ENCODE measurements at regions not wholly inside any gene's neighbourhood (a gene's known extent, or its start where the extent isn't known, plus 50 kb on each side); places are given as distances from the start of the nearest gene placed in this dataset.

DNA sequence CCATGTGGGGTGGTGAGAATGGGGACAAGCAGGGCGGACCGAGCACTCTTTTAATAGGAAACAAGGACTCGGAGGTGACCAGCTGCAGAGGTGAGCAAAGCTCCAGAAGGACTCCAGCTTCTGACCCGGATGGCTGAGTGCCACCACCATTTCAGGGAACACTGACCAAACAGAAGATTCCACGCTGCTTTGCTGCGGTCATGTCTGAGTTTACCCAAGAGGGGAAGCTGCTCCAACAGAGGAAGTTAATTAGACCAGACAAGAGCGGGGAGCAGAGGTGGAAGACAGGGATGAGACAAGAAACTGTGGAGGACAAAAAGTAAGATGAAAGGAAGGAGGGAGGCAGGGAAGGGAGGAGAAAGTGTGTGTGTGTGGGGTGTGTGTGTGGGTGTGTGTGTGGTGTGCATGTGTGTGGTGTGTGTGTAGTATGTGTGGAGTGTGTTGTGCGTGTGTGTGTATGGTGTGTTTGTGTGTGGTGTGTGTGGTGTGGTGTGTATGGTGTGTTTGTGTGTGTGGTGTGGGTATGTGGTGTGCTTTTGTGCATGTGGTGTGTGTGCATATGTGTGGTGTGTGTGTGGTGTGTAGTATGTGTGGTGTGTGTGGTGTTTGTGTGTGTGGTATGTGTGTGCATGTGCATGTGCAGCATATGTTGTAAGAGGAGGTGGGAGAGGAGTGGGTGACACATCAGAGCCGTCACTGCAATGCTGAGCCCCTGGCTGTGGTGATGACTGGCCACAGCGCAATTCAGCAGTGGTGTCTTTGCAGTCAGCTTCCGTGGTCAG, 82.2 kb upstream of the AKIP1 start:
- Histone ChIP-seq H3K9me3 (no peaks in the 10 kb centered on the region), H3K27ac (no peak overlapping the region), H3K4me1 (no peaks in the 10 kb centered on the region), H3K27me3 (no peaks in the 10 kb centered on the region), H3K4me3 (no peak overlapping the region), H3K36me3 (no peaks in the 10 kb centered on the region)
- intact Hi-C loops (cut with DNase I) = no loop called here
- ATAC-seq (peak in 3 of 4 donors; percentile 36 to 41 (median 40)), DNase-seq (peak in 1 of 3 donors; percentile 42)
- 67% methylated on average over 5 of the region's 11 CpGs for WGBS (ENCODE audit: insufficient coverage, low coverage, low lambda C conversion rate, missing lambda C conversion rate)
- no peak for TF ChIP-seq POLR2A (IDR thresholded peaks at IDR 0.05)
- TF ChIP-seq, protein P1, sequence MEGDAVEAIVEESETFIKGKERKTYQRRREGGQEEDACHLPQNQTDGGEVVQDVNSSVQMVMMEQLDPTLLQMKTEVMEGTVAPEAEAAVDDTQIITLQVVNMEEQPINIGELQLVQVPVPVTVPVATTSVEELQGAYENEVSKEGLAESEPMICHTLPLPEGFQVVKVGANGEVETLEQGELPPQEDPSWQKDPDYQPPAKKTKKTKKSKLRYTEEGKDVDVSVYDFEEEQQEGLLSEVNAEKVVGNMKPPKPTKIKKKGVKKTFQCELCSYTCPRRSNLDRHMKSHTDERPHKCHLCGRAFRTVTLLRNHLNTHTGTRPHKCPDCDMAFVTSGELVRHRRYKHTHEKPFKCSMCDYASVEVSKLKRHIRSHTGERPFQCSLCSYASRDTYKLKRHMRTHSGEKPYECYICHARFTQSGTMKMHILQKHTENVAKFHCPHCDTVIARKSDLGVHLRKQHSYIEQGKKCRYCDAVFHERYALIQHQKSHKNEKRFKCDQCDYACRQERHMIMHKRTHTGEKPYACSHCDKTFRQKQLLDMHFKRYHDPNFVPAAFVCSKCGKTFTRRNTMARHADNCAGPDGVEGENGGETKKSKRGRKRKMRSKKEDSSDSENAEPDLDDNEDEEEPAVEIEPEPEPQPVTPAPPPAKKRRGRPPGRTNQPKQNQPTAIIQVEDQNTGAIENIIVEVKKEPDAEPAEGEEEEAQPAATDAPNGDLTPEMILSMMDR (IDR thresholded peaks at IDR 0.05) = no peak

DNA sequence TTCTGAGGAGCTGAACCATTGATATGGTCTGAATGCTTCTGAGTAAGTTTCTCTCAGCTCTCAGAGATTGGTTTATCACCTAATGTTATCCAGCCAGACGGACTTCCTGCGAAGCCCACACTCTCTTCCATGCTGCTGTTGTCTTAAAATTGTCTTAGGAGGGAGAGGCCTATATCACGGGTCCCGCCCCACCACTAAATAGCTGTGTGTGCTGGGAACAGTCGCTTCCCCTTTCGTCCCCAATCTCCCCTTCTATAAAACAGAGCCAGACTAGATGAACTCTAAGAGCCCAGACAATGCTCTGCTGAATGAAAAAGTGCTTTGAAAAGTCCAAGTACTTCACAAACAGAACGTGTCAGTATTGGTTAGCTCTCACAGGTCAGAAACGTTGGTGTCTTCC, 81.4 kb upstream of the AKIP1 start:
- Histone ChIP-seq H3K27ac (no peak overlapping the region), H3K27me3 (no peaks in the 10 kb centered on the region), H3K9me3 (no peaks in the 10 kb centered on the region), H3K4me1 (no peaks in the 10 kb centered on the region), H3K36me3 (no peaks in the 10 kb centered on the region), H3K4me3 (no peak overlapping the region)
- WGBS (ENCODE audit: insufficient coverage, low coverage, low lambda C conversion rate, missing lambda C conversion rate) = 61% methylated on average over 3 of the region's 8 CpGs
- ATAC-seq (no peak), DNase-seq (peak in 1 of 3 donors; percentile 1)
- intact Hi-C loops (cut with DNase I) = no loop called here
- TF ChIP-seq, protein P1 (IDR thresholded peaks at IDR 0.05) = no peak
- TF ChIP-seq POLR2A (IDR thresholded peaks at IDR 0.05) = no peak

DNA sequence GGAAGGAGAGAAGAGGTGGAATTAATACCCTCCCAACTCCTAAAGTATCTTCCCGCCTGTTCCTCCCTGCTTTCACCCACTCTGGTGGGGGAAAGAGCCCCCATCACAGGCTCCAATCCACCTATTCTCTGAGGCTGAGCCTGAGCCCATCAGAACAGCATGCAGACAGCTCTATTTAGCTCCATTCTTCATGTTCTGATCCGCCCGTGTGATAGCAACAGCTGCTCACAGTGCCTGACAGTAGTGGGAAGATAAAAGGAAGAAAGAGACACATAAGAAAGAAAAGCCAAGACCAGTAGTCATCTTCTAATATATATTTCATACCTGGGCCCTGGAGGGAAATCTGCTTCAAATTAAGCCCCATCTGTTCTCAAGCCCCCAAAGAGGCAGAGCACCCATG, 80.3 kb upstream of the AKIP1 start:
- H3K36me3 ChIP-seq = no peaks in the 10 kb centered on the region
- no peaks in the 10 kb centered on the region for H3K9me3 ChIP-seq
- no peak overlapping the region for H3K4me3 ChIP-seq
- no peak for TF ChIP-seq POLR2A (IDR thresholded peaks at IDR 0.05)
- TF ChIP-seq, protein P1 (IDR thresholded peaks at IDR 0.05) = no peak
- intact Hi-C loops (cut with DNase I) = no loop called here
- no peaks in the 10 kb centered on the region for H3K27me3 ChIP-seq
- H3K4me1 ChIP-seq = no peaks in the 10 kb centered on the region
- no peak overlapping the region for H3K27ac ChIP-seq
- 84% methylated on average over 3 of the region's 3 CpGs for WGBS (ENCODE audit: insufficient coverage, low coverage, low lambda C conversion rate, missing lambda C conversion rate)
- DNase-seq = peak in 1 of 3 donors; percentile 5
- ATAC-seq = no peak

DNA sequence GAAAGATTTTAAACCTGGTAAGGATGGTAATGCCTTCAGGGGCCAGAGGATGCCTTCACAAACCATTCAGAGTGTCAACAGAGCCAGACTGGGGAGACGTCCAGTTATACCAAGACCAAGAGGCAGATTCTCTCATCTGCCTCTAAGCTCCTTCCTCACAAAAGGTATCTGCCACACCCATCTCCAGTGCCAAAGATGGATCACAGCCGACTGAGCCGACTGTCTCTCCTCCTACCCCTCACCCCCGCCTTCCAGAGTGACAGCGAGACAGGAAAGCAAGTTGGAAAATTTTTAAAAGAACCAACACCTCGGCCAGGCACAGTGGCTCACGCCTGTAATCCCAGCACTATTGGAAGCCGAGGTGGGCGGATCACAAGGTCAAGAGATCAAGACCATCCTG, 79.1 kb upstream of the AKIP1 start:
- ATAC-seq = no peak
- TF ChIP-seq POLR2A (IDR thresholded peaks at IDR 0.05) = no peak
- TF ChIP-seq, protein P1 (IDR thresholded peaks at IDR 0.05) = no peak
- Histone ChIP-seq H3K27me3 (no peaks in the 10 kb centered on the region), H3K4me1 (no peaks in the 10 kb centered on the region), H3K9me3 (no peaks in the 10 kb centered on the region), H3K4me3 (no peak overlapping the region), H3K27ac (no peak overlapping the region), H3K36me3 (no peaks in the 10 kb centered on the region)
- intact Hi-C loops (cut with DNase I) = no loop called here
- DNase-seq = peak in 1 of 3 donors; percentile 15
- 68% methylated on average over 5 of the region's 9 CpGs for WGBS (ENCODE audit: insufficient coverage, low coverage, low lambda C conversion rate, missing lambda C conversion rate)

All from right lobe of liver (tissue), 6 donors.